Activated CD4-positive, alpha-beta T cell treated with anti-CD3 and anti-CD28 coated beads, Interleukin-2, Interleukin-6, amounts not matched to agents 100 ng/mL and 50 ng/mL, durations not matched to agents 16 hours and 8 hours (primary cell): ENCODE measurements at regions not wholly inside any gene's neighbourhood (a gene's known extent, or its start where the extent isn't known, plus 50 kb on each side); places are given as distances from the start of the nearest gene placed in this dataset.

Source experiments
- DNase-seq: peaks from one replicate; pipeline ENCODE4 v3.0.0-alpha.2; 2020

DNA sequence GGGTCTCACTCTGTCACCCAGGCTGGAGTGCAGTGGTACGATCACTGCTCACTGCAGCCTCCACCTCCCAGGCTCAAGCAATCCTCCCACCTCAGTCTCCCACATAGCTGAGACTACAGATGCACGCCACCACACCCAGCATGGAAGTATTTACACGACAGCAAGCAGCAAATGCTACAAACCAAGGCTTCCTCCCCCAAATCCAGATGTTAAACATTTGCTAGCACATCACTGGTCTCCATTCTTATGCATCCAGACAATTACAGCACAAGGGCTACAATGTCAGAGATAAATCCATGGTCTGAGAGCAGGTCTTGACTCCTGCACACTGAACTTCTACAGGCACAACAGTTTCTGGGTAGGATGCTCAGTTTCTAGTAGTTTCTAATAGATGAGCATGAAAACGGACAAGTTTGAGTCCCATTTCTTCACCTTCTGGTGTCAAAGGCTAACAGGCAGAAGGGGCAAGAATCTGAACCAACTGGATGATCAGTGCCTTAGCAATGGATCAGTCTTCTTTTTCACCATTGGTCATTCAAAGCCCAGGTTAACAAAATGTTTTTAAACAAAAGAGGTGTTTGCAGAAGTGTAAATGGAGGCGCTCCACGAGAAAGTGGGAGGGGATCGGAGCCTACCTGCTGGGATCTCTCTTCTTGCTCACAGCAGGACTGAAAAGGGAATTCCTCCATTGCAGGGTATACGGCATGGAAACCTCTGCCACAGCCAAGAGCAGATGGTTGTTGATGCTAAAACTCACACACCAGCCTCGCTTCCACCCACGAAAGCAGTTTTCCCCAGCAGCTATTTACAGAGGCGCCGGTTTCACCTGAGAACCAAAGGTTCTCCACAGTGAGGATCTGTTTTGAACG lies 135.0 kb upstream of the ARL4C start:
- DNase-seq, result no peak

DNA sequence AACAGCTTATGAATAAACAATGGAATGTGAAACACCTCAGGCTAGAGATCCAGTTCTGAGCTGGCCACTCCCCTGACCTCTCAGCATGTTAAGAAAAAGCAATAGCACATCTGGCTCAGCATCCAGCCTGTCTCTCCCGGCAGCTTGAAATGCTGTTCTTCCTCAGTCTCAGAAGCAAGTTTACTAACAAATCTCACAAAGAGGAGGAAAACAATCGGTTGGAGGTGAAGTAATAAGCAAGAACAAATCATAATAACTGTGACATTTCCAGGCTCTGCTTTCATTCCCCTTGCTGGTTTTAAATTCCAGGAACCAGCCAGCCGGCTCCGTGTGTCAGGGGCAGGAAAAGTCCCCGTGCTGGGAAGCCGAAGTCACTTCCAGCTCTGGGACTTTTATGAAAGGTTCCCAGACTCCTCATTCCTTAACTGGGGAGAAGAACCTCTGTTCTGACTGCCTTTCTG lies 133.9 kb upstream of the ARL4C start:
- no peak for DNase-seq

DNA sequence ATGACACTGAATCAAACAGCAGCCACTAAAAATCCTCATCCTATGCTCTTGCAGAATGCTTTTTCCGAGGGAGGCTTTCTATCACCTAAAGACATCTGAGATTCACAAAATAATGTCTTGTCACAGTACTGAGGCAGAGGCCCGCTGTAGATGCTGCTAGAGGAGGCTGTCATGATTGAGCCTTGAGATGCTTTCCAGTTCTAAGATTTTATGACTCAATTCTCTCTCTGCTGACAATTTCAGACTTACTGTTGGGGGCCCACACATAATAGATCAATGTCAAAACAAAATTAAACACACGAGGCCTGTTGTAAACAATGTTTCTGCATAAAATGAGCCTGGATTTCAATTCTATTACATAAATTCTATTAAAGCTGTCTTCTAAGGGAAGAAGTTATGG lies 132.7 kb upstream of the ARL4C start:
- DNase-seq, result no peak

DNA sequence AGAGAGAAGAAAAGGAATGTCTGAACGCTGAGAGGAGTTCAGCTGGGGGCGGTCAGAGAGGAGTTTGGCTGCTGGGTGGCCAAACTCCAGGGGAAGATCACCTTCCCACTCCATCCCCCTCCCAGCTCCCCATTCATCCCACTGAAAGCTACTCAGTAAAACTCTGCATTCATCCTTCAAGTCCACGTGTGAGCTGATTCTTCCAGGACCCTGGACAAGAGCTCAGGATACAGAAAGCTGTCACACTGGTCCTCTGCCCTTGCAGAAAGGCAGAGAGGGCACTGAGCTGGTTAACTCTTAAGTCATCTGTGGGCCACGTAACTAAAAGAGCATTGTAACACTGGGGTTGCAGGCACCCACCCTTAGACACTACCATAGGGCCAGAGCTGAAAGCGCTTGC lies 132.1 kb upstream of the ARL4C start:
- no peak for DNase-seq

DNA sequence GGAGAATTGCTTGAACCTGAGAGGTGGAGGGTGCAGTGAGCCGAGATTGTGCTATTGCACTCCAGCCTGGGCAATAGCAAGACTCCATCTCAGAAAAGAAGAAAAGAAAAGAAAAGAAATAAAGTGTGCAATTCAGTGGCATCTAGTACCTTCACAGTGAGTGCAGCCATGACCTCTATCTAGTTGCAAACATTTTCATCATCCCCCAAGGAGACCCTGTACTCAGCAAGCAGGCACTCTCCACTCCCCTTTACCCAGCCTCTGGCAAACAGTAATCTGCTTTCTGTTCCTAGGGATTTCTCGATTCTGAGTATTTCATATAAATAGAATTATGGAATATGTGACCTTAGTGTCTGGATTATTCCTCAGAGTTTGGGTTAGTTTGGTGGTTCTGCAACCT lies 130.4 kb upstream of the ARL4C start:
- no peak for DNase-seq

DNA sequence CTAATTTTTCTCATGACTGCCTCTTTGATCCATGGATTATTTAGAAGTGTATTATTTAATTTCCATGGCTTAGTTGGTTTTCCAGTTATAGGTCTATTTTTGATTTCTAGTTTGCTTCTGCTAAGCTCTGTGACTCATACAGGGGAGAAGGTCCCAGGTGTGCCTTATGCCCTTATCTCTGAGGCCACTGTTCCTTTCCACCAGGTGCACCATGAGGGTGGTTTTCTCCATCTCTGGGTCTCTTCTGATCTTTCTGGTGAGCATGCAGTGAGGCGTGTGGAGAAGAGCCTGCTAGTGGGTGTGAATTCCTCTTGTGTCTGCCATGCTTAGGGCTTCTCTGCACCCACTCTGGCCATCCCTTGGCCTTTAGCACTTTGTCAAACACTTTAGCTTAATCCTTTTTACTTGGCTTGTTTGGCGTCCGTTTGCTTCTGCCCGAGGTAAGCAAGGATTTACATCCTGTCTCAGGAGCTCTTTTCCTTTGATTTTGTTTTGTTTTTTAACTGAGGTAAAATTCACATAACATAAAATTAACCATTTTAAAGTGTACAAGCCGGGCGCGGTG lies 129.8 kb upstream of the ARL4C start:
- DNase-seq, result no peak

DNA sequence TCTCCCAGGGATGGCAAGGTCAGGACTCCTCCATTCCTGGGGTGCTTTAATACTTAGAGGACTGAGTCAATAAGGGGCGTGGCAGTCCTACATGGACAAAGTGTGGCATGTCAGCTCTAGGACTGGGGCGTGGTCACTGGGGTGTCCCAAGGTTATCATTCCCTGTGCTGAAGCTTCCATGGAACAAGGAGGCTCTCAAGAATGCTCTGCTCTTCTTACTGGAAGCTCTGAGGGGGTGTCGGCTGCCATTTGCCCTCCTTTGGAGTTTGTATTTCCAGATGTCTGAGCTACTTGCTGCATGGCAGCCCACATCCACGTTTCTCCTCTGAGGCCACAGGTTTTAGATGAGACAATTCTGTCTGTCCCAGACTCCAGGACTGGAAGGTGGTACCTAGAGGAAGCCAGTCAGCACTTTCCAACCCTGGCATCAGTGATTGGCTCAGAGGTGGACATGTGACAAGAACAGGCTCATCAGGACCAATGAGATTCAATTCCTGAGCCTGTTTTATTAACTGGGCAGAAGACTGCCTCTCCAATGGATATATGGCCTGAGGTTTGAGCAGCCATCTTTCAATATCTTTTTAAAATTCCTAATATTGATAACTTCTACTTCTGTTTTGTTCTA lies 128.9 kb upstream of the ARL4C start:
- DNase-seq, result no peak

DNA sequence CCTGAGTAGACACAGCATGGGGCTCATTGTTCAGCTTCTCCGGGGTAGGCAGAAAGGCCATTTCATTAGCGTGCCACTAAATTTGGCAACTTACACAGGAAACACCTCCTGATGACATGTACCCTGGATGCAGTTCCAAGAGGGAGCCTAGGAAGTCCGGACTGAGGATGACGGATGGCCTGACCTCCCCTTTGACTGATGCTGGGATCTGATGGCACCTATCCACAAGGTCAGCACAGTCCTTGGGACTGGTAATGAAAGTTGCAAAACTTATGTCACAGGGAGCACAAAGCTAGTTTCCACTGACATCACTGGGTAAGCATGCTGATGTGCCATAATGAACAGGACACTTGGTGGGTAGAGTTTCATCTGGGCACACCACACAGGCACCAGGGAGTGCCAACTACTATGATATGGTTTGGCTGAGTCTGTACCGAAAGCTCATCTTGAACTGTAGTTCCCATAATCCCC lies 126.7 kb upstream of the ARL4C start:
- no peak for DNase-seq

DNA sequence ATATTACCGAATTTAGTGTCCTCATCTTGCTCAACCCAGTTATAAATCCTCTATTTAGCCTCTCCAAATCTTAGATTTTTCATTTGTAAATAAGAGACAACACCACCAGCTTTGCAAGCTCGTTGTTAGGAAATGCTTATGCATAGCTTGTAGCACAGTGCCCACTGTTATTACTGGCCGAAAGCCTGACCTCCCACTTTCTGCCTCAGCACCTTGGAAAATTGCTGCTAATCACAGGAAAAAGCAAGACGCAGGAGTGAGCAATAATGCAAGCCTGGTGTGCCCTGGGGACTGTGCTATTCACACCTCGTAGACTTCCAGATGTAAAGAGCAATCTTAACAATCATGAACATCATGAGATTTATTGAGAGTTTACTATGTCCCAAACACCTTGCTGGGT lies 124.2 kb upstream of the ARL4C start:
- no peak for DNase-seq

DNA sequence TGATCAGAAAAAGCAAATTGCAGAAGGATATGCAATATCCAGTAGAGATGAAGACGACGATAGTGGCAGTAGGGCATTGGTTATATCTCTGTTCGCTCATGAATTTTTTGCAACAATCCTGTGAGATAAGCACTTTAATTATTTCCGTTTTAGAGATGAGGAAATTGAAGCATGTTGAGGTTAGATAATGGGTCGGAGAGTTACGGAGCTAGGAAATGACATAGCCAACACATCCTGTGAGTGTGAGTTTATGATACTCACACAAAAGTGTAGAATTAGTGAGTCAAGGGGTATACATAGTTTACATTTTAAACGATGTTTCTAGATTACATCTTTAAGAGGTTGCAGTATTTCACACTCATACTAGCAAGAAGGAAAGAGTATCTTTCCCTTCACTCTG lies 123.1 kb upstream of the ARL4C start:
- DNase-seq, result no peak

DNA sequence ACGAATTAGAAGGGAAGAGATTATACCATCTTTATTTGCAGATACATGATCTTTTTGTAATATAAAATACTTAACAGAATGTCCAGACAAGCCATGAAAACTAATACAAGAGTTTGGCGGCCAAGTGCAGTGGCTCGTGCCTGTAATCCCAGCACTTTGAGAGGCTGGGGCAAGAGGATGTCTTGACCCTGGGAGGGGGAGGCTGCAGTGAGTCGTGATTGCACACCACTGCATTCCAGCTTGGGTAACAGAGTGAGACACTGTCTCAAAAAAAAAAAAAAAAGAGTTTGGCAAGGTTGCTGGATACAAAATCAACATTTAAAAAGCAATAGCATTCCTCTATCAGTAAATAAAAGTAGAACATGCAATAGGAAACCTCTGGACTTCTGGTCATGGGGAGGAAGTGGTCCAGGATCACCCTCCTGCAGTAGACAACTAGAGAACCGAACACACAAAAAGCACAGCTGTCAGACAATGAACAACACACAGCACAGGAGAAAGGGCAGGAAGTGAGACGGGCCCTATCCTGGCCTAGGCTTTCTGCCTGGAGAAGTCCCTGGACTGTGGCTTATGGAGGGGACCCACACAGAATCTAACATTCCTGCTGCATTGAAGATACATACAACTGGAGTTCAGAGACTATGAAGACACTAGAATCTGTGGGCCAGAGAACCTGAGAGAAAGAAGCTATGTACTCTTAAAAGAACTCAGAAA lies 118.9 kb upstream of the ARL4C start:
- DNase-seq, result no peak

DNA sequence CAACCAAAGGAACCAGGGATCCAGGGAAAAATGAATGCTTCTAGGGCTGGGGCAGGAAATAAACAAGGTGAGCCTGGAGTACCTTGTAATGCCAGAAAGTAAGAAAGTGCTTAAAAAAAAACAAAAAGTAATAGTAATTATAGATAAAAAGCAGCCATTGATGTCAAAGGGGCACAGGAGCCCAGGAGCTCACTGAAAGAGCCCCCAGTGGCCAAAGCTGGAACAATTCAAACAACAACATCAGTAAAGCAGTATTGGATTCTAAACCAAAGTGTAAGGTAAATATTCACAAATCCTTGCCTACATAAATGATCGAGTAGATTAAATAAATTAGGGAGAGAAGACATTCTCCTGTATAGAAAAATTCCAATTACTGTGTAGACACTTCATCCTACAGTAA lies 114.3 kb upstream of the ARL4C start:
- peak; percentile 7 for DNase-seq

DNA sequence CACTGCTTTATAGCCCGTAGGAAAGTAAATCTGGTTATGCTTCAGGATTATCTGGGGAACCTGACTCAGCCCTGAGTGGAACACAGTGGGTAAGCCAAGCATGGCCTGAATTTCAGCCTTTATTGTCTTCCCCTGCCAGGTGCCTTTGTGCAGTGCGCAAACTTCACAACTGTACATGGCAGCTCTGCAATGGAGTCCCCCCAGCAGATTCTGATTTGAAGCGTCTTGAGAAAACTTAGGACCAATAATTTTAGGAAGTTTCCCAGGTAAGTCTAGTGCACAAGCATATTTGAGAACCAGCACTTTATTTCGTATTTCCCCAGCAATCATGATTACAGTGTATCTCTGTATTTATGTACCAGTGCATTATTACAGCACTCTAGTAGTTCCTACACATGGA lies 112.1 kb upstream of the ARL4C start:
- no peak for DNase-seq

DNA sequence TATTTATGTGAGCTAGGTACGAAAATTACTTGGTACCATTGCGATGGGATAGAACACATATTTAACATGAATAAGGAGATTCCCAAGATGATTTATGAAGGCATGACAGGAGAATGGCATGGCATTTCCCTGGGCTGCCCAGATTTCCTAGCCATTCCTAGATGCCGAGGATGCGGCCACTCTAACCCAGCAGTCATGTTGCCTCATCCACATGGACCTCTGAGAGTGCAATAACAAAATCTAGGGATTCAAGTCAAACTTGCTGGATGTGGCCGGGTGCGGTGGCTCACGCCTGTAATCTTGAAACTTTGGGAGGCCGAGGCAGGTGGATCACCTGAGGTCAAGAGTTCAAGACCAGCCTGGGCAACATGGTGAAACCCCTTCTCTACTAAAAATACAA lies 110.8 kb upstream of the ARL4C start:
- DNase-seq, result no peak

DNA sequence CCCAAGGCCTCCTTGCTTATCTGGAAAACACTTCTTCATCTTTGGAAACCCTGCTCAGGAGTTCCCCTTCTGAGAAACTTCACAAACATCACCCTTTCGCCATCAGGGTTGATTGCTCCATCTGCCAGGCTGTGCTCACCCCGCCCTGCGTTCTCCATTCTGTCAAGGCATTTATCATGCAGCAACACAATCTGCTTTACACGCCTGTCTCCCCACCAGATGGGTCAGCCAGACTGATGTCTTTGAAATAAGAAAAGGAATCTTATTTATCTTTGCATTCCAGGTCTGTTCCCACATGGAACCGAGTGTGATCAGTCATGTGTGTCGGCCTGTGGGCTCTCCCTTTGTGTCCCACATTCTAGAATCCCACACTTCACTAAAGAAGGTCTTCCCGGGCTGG lies 110.0 kb upstream of the ARL4C start:
- DNase-seq, result no peak

DNA sequence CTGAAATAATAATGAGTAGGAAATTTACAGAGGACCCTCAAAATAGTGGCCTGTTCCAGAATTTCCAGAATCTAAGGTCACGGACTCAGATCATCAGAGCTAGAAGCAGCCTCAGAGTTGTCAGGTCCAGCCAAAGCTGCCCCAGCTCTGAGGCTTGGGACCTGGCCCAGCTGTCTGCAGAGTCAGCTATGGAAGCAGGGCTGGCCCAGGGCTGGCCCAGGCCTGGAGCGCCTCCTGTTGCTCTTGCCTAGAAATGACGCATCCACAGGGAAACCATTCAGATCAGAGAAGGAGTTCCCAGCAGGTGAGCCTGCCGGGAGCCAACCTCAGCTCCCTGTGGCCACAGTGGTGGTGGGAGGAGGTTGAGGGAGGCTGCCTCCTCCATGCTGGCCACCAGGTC lies 106.7 kb upstream of the ARL4C start:
- DNase-seq, result no peak

DNA sequence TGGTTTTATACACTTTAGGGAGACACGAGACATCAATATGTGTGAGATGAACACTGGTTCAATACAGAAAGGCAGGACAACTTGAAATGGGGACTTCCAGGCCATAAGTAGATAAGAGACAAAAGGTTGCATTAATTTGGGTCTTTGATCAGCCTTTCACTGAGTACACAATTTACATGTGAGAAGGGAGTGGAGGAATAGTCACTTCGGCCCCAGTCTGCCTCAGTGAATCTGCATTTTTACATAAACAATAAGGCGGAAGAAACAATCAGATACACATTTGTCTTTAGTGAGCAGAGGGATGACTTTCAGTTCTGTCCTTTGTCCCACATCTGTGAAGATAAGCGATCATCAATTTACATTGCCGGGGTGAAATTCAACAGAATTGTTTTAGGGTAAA lies 104.3 kb upstream of the ARL4C start:
- no peak for DNase-seq

DNA sequence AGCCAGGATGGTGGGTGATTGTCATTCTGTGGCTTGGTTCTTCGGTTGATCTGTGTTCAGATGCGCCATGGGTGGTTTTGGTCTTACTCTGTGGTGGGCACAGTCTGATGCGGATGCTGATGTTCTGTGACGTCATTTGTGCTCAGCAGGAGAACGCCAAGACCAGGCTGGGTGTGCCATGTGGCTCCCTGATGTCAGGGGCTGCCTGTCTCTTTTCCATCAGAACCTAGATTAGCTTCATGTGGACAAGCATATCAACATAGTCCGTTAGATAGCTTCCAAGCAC lies 100.6 kb upstream of the ARL4C start:
- DNase-seq, result no peak

DNA sequence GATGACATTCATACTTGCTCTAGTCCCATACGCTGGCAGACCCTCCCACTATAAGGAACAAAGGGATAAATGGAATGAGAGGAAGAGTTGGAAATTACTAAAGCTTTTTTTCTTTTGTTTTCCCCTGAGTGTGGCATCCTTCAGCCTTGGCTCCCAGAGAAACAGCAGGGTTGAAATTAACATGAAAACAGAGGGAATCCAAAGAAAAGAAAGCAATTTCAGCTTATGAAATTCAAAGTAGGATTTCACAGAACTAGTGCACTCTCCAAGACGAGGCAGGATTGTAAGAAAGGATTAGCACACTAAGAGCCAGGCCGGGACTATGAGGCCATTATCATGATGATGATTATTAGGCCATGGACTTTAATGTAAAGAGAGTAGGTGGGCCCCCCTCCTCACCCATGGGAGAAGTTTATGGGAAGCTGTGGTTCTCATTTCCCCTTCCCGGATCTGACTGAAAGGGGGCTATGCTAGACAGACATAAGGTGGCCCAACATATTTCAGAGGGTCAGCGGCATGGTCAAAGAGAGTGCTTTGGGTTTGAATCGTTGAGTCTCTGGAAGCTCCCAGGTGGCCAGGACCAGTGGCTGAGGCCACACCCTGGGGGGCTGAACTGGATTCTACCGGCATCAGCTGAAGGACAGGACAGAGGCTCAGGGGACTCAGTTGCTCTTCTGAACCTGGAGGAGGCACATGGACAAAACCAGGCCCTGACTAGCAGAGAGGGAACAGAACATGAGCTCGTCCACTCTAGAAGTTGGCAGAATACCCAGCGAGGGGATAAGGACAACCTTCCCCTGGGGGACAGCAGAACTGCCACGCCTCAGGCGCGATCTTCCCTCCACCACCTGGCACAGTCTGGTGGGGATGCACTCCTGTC lies 100.1 kb upstream of the ARL4C start:
- DNase-seq, result no peak

DNA sequence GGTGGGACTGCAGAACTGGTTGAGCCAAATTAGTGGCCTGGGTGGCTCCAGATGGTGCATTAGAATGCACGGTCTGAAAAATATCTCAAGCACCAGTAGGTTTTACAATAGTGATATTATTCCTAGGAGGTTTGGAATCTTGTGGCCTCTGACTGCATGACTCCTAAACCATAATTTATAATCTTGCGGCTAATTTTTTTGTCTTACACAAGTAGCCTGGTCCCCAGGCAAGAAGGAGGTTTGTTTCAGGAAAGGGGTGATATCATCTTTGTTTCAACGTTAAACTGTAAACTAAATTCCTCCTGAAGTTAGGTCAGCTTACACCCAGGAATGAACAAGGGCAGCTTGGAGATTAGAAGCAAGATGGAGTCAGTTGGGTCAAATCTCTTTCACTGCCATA lies 98.9 kb upstream of the ARL4C start:
- DNase-seq, result no peak

DNA sequence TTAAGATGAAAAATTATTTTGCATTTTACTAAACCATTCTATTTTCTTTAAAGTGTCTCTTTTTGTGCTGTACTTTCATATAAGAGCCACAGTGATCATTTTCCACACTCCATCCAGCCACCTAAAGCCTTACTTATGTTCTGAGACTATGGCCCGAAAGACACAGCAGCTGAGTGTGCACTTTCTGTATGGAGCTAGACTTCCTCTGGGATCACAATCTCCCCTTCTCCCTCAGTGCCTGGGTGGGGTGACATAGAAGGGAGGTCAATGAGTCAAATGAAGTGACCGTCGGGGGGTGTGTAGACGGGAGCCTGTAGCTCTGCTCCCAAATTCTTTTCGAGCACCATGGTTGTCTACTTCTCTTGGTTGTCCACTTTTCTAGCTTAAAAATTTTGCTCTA lies 97.8 kb upstream of the ARL4C start:
- DNase-seq, result no peak

DNA sequence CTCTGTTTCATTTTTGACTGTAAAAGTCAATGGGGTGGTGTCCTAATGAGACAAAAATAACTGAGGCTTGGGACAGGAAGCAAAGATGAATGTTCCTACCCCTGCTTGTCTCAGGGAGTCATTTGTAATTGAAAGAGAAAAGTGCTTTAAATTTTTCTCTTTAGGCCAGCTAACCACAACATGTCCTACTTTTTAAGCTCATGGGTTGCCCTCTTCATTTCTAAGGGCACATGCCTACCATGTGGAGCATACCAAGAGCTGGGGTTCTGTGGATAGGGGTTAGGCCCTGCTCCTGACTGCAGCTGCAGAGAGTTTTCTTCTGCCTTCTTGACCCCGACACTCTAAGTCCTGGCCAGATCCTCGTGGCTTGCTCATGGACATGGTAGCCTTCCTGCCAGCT lies 96.8 kb upstream of the ARL4C start:
- no peak for DNase-seq

DNA sequence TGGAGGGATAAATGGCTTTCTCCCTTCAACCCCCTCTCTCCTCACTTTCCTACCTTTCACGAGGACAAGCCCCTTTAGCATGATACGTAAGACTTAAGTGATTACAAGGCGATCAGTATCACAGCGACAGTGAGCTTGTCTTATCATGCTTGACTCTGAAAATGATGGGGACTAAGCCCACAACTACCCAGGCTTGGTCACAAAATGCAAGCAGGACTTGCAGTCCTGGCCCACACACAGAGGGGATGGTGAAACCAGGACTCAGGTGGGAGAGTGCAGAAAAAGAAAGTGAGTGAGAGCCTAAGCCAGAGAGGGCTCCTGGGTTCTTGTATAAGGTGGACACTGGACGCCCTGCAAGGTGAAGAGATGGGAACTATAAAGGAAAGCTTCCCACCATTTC lies 95.7 kb upstream of the ARL4C start:
- no peak for DNase-seq
